ENCODE measurements at regions not wholly inside any gene's neighbourhood (a gene's known extent, or its start where the extent isn't known, plus 50 kb on each side); places are given as distances from the start of the nearest gene placed in this dataset.

GRCh38 chr5:135220394-135221186 is 178.4 kb downstream of the MACROH2A1 start:
- in situ Hi-C loops (cut with MboI; ENCODE audit: low pct_ligation_motif_present in 1 of 4, low pct_unique_long_range_greater_than_20kb in 1 of 4, low sequenced_read_pairs in 3 of 4), result no loop called here
- 83% methylated on average over 7 of the region's 7 CpGs; no CpG with 5 or more reads in 1 of the 2 donors for WGBS, 2 donors (ENCODE audit: low coverage in 1 of 2)
- Histone ChIP-seq H3K27me3 (no peaks in the 10 kb centered on the region), H3K27ac (no peak overlapping the region), H3K4me3 (no peak overlapping the region), H3K9me3 (no peaks in the 10 kb centered on the region), H3K36me3 (no peaks in the 10 kb centered on the region), H3K4me1 (no peaks in the 10 kb centered on the region)
- intact Hi-C loops (cut with DNase I; ENCODE audit: low total_unique reads), result no loop called here
- TF ChIP-seq CTCF (IDR thresholded peaks at IDR 0.05) (no peak), POLR2AphosphoS5 (IDR thresholded peaks at IDR 0.05) (no peak), EP300 (IDR thresholded peaks at IDR 0.05; ENCODE audit: low read depth) (no peak), POLR2A (IDR thresholded peaks at IDR 0.05) (no peak)
- no peak for DNase-seq

- Histone ChIP-seq H3K27me3 (no peaks in the 10 kb centered on the region), H3K4me3 (no peak overlapping the region), H3K9me3 (no peaks in the 10 kb centered on the region), H3K36me3 (no peaks in the 10 kb centered on the region), H3K4me1 (no peaks in the 10 kb centered on the region), H3K27ac (no peak overlapping the region)
- no peak for DNase-seq
- intact Hi-C loops (cut with DNase I; ENCODE audit: low total_unique reads) (no loop called here), in situ Hi-C loops (cut with MboI; ENCODE audit: low pct_ligation_motif_present in 1 of 4, low pct_unique_long_range_greater_than_20kb in 1 of 4, low sequenced_read_pairs in 3 of 4) (no loop called here)
- no peak for TF ChIP-seq CTCF (IDR thresholded peaks at IDR 0.05)
- no peak for TF ChIP-seq POLR2AphosphoS5 (IDR thresholded peaks at IDR 0.05)
- no peak for TF ChIP-seq EP300 (IDR thresholded peaks at IDR 0.05; ENCODE audit: low read depth)
- TF ChIP-seq POLR2A (IDR thresholded peaks at IDR 0.05), result no peak
- WGBS, 2 donors (ENCODE audit: low coverage in 1 of 2), result 73% methylated on average over 3 of the region's 3 CpGs; no CpG with 5 or more reads in 1 of the 2 donors
Measured at GRCh38 chr5:135219868-135220267, 179.2 kb downstream of the MACROH2A1 start.

GRCh38 chr5:135218790-135219568 is 180.1 kb downstream of the MACROH2A1 start:
- in situ Hi-C loops (cut with MboI; ENCODE audit: low pct_ligation_motif_present in 1 of 4, low pct_unique_long_range_greater_than_20kb in 1 of 4, low sequenced_read_pairs in 3 of 4) (no loop called here), intact Hi-C loops (cut with DNase I; ENCODE audit: low total_unique reads) (no loop called here)
- WGBS, 2 donors (ENCODE audit: low coverage in 1 of 2), result 78 to 82% methylated on average over 11 to 13 of the region's 13 CpGs
- Histone ChIP-seq H3K36me3 (no peaks in the 10 kb centered on the region), H3K4me3 (no peak overlapping the region), H3K27me3 (no peaks in the 10 kb centered on the region), H3K4me1 (no peaks in the 10 kb centered on the region), H3K27ac (no peak overlapping the region), H3K9me3 (no peaks in the 10 kb centered on the region)
- TF ChIP-seq POLR2AphosphoS5 (IDR thresholded peaks at IDR 0.05) (no peak), EP300 (IDR thresholded peaks at IDR 0.05; ENCODE audit: low read depth) (no peak), POLR2A (IDR thresholded peaks at IDR 0.05) (no peak), CTCF (IDR thresholded peaks at IDR 0.05) (no peak)
- no peak for DNase-seq

- Histone ChIP-seq H3K27ac (no peak overlapping the region), H3K27me3 (no peaks in the 10 kb centered on the region), H3K36me3 (no peaks in the 10 kb centered on the region), H3K4me1 (no peaks in the 10 kb centered on the region), H3K9me3 (no peaks in the 10 kb centered on the region), H3K4me3 (no peak overlapping the region)
- TF ChIP-seq CTCF (IDR thresholded peaks at IDR 0.05), result no peak
- TF ChIP-seq POLR2AphosphoS5 (IDR thresholded peaks at IDR 0.05), result no peak
- TF ChIP-seq POLR2A (IDR thresholded peaks at IDR 0.05), result no peak
- no peak for TF ChIP-seq EP300 (IDR thresholded peaks at IDR 0.05; ENCODE audit: low read depth)
- no peak for DNase-seq
- intact Hi-C loops (cut with DNase I; ENCODE audit: low total_unique reads), result no loop called here
- in situ Hi-C loops (cut with MboI; ENCODE audit: low pct_ligation_motif_present in 1 of 4, low pct_unique_long_range_greater_than_20kb in 1 of 4, low sequenced_read_pairs in 3 of 4), result no loop called here
- WGBS, 2 donors (ENCODE audit: low coverage in 1 of 2), result 67% methylated on average over 3 of the region's 3 CpGs; no CpG with 5 or more reads in 1 of the 2 donors
Measured at GRCh38 chr5:135218486-135218755, 180.6 kb downstream of the MACROH2A1 start.
